Choroid plexus epithelial cell (primary cell): ENCODE measurements at regions not wholly inside any gene's neighbourhood (a gene's known extent, or its start where the extent isn't known, plus 50 kb on each side); places are given as distances from the start of the nearest gene placed in this dataset.

ENCODE experiments used
- DNase-seq: peaks from one replicate; pipeline ENCODE4 v3.0.0-alpha.2; 2010; ENCODE audit warnings: low read depth
- H3K4me3 ChIP-seq: 2 replicates; pipeline ENCODE4 v1.5.1; 2011; ENCODE audit warnings: low read depth, mild to moderate bottlenecking, control low read depth, low read length, moderate library complexity
- TF ChIP-seq, protein P1 (sequence below): conservative IDR thresholded peaks from 2 replicates; pipeline ENCODE4 v1.5.1; 2011; ENCODE audit warnings: low read depth, mild to moderate bottlenecking, control low read depth, inconsistent platforms, low read length, moderate library complexity

DNA sequence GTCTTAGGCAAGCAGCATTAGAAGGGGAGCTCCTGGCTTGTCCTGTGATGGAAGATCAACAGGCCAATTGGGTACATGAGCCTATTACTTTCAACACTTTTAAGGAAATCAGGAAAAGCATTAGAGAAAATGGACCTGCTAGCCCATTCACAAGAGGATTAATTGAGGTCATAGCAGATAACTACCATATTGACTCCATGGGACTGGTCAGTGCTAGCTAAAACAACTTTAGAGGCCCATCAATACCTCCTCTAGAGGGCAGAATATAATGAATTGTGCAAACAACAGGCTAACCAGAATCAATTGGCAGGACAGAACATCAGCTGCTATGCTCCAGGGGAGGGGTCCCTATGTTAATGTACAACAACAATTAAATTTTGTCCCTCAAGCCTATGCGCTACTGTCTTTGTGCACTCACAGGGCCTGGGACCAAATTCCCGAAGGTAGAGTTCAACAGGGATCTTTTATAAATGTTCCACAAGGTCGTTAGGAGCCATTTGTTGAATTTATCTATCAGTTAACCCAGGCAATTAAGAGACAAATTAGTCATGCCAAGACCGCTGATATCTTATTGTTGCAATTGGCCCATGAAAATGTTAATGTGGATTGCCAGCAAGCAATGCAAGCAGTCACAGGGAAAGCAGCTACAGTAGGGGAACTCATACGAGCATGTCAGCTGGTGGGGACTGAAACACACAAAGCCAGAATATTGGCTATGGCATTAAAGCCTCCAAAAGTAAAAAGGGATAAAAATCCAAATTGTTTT is 106.6 kb upstream of the BTN3A2 start:
- peak; percentile 29 for DNase-seq
- no peak overlapping the region for H3K4me3 ChIP-seq
- TF ChIP-seq, protein P1, sequence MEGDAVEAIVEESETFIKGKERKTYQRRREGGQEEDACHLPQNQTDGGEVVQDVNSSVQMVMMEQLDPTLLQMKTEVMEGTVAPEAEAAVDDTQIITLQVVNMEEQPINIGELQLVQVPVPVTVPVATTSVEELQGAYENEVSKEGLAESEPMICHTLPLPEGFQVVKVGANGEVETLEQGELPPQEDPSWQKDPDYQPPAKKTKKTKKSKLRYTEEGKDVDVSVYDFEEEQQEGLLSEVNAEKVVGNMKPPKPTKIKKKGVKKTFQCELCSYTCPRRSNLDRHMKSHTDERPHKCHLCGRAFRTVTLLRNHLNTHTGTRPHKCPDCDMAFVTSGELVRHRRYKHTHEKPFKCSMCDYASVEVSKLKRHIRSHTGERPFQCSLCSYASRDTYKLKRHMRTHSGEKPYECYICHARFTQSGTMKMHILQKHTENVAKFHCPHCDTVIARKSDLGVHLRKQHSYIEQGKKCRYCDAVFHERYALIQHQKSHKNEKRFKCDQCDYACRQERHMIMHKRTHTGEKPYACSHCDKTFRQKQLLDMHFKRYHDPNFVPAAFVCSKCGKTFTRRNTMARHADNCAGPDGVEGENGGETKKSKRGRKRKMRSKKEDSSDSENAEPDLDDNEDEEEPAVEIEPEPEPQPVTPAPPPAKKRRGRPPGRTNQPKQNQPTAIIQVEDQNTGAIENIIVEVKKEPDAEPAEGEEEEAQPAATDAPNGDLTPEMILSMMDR: peak; percentile 47

DNA sequence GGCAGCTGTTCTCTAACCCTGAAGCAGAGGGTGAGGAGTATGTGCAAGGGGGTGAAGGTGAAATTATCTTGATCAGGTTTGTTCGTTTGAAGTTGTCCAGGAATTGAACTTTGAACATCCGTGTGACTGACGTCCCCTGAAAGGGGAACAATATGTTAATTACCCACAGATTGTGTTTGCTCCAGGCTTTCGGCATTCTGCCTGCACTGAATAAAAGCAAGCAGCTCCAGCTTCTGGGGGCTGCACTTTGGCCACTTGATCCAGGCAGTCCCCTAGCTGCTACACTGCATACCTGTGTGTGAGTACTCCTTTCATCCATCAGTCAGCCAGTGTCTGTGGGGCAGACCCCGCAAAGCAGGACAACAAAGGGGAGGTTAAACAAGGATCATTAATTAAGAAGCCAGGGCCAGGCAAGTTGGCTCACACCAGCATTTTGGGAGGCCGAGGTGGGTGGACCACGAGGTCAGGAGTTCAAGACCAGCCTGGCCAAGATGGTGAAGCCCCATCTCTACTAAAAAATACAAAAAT is 104.8 kb upstream of the BTN3A2 start:
- TF ChIP-seq, protein P1: no peak
- no peak overlapping the region for H3K4me3 ChIP-seq
- DNase-seq: no peak

DNA sequence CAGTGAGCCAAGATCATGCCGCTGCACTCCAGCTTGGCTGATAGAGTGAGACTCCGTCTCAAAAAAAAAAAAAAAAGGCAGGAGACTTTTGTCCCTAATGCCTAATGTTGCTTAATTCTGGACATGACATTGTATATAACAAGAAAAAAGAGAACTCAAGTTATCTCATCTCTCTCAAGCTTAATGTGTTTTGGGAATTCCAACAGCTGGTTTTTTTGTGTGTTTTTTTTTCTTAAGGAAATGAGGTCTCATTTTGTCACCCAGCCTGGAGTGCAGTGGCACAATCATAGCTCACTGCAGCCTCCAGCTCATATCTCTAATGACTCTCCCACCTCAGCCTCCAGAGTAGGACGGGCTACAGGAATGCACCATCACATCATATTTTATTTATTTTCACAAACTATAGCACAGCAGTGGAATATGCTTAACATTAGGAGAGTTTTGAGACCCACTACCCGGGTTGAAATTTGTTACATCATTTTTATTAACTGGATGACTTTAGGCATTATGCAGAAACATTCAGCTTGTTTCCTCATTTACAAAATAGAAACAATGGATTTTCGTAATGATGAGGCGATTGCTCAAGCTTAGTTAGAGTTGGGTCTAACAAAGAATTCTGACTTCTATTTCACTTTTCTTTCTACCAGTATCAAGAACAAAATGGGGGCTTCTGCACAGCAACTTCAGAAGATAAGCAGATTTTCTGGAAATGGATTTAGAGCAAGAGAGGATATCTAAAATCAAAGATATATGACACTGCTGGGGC is 104.1 kb upstream of the BTN3A2 start:
- TF ChIP-seq, protein P1: no peak
- no peak overlapping the region for H3K4me3 ChIP-seq
- DNase-seq: no peak

DNA sequence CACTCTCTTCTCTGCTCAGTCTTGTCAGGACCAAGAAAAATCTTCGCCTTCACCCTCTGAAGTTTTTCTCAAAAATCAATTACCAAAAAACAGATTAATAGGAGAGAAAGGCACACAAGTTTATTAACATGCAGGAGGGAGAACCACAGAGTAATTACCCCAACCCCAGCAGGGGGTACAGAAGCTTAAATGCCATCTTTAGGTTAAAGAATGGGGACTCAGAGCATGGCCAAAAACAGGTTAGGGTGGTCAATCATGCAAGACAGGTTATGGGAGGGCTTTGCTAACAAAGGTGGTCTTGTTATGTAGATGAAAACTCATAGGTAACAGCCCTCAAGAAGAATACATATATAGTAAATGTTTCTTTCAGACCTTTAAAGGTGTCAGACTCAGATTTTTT is 100.5 kb upstream of the BTN3A2 start:
- no peak for DNase-seq
- H3K4me3 ChIP-seq: no peak overlapping the region
- TF ChIP-seq, protein P1: no peak

DNA sequence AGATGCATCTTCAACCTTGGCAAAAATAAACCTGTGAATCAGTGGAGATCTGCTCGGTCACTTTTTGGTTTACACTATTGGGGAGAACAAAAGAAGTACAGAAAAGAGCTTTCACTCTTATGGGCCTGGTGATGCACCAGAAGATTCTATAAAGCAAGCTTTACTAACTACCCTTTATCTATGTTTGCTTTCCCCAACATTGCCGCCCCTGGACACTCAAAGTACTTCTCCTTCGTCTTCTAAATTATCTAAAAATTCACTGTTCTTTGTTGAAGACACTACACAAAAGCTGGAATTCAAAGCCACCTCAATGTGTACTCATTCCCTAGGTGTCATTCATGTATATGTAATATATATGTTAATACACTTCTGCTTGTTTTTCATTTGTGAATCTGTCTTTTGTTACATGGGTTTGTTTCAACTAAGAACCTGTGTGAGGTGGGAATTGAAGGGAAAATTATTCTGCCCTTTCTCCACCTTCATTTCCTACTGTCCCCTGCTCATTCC is 97.9 kb upstream of the BTN3A2 start:
- TF ChIP-seq, protein P1: no peak
- H3K4me3 ChIP-seq: no peak overlapping the region
- DNase-seq: no peak

DNA sequence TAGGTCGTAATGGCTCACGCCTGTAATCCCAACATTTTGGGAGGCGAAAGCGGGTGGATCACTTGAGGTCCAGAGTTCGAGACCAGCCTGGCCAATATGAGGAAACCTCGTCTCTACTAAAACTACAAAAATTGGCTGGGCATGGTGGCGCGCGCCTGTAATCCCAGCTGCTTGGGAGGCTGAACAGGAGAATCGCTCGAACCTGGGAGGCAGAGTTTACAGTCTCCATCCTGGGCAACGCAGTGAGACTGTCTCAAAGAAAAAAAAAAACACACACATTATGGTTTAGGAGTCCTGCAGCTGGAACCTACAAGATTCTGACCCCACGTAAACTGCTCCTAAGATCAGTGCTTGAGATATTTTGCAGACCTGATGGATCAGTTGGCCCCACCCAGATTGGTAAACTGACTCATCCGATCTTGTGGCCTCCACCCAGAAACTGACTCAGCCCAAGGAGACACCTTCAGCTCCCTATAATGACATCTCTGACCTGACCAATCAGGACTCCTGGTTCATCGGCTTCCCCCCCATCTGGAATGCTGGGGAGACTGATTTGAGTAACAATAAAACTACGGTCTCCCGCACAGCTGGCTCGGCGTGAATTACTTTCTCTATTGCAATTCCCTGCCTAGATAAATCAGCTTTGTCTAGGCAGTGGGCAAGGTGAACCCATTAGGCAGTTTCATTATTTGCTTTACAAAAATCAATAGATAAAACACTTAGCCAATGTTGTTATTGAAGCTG is 96.2 kb upstream of the BTN3A2 start:
- TF ChIP-seq, protein P1: no peak
- H3K4me3 ChIP-seq: peak overlapping the region; percentile 8
- peak; percentile 35 for DNase-seq
